ENCODE measurements at regions not wholly inside any gene's neighbourhood (a gene's known extent, or its start where the extent isn't known, plus 50 kb on each side); places are given as distances from the start of the nearest gene placed in this dataset.

GRCh38 chr3:70532806-70533205 lies 220.4 kb upstream of the MDFIC2 start:
- BruUV-seq (replicated peaks): no TSS peak
- no peaks in the 10 kb centered on the region for H3K4me1 Mint-ChIP-seq (ENCODE audit: insufficient read depth, unreplicated experiment)

GRCh38 chr3:70531838-70532489 lies 219.5 kb upstream of the MDFIC2 start:
- no peak overlapping the region for H3K4me3 Mint-ChIP-seq (ENCODE audit: unreplicated experiment)
- peaks cover 98% of the 10 kb centered on the region for H3K27me3 Mint-ChIP-seq (ENCODE audit: insufficient read depth, unreplicated experiment)
- POLR2A ChIA-PET: no interaction called here
- intact Hi-C loops (cut with micrococcal nuclease): loop anchor here (1.0 to 10.0 kb wide), 3 partner anchors 437 to 1323 kb away; no protein-coding TSS in a partner anchor
- no peaks in the 10 kb centered on the region for H3K4me1 Mint-ChIP-seq (ENCODE audit: insufficient read depth, unreplicated experiment)
- TF ChIP-seq CTCF (IDR thresholded peaks at IDR 0.05; ENCODE audit: unreplicated experiment): no peak
- H3K9me3 Mint-ChIP-seq (ENCODE audit: unreplicated experiment): no peaks in the 10 kb centered on the region
- CTCF ChIA-PET: interaction anchor here (0.5 to 2.3 kb wide), 19 partner anchors 11 to 1271 kb away, joined by 3 to 7 read pairs (median 3); no protein-coding TSS in a partner anchor
- no peaks in the 10 kb centered on the region for H3K36me3 Mint-ChIP-seq (ENCODE audit: insufficient read depth, unreplicated experiment)
- H3K27ac Mint-ChIP-seq (ENCODE audit: low read depth, unreplicated experiment): no peak overlapping the region
- no peak for DNase-seq (ENCODE audit: unreplicated experiment)
- no TSS peak for BruUV-seq (replicated peaks)

More at GRCh38 chr3:70532806-70533205, 220.4 kb upstream of the MDFIC2 start:
- no peak for TF ChIP-seq CTCF (IDR thresholded peaks at IDR 0.05; ENCODE audit: unreplicated experiment)
- no peaks in the 10 kb centered on the region for H3K36me3 Mint-ChIP-seq (ENCODE audit: insufficient read depth, unreplicated experiment)
- H3K27ac Mint-ChIP-seq (ENCODE audit: low read depth, unreplicated experiment): no peak overlapping the region
- H3K27me3 Mint-ChIP-seq (ENCODE audit: insufficient read depth, unreplicated experiment): peaks cover 98% of the 10 kb centered on the region
- DNase-seq (ENCODE audit: unreplicated experiment): no peak
- intact Hi-C loops (cut with micrococcal nuclease): loop anchor here (10.0 kb wide), 2 partner anchors 438 to 1322 kb away; no protein-coding TSS in a partner anchor
- ChIA-PET CTCF (interaction anchor here (0.7 to 2.3 kb wide), 11 partner anchors 19 to 1151 kb away, joined by 3 to 7 read pairs (median 5); no protein-coding TSS in a partner anchor), POLR2A (no interaction called here)
- no peaks in the 10 kb centered on the region for H3K9me3 Mint-ChIP-seq (ENCODE audit: unreplicated experiment)
- H3K4me3 Mint-ChIP-seq (ENCODE audit: unreplicated experiment): no peak overlapping the region

GRCh38 chr3:70531063-70531657 lies 218.7 kb upstream of the MDFIC2 start:
- peak; percentile 38 for DNase-seq (ENCODE audit: unreplicated experiment)
- Mint-ChIP-seq H3K36me3 (ENCODE audit: insufficient read depth, unreplicated experiment) (no peaks in the 10 kb centered on the region), H3K9me3 (ENCODE audit: unreplicated experiment) (no peaks in the 10 kb centered on the region), H3K27ac (ENCODE audit: low read depth, unreplicated experiment) (no peak overlapping the region), H3K4me3 (ENCODE audit: unreplicated experiment) (no peak overlapping the region), H3K4me1 (ENCODE audit: insufficient read depth, unreplicated experiment) (no peaks in the 10 kb centered on the region), H3K27me3 (ENCODE audit: insufficient read depth, unreplicated experiment) (peaks cover 98% of the 10 kb centered on the region)
- ChIA-PET CTCF (interaction anchor here (0.6 to 2.3 kb wide), 14 partner anchors 10 to 1271 kb away, joined by 3 to 7 read pairs (median 4); no protein-coding TSS in a partner anchor), POLR2A (no interaction called here)
- no TSS peak for BruUV-seq (replicated peaks)
- intact Hi-C loops (cut with micrococcal nuclease): loop anchor here (1.0 to 10.0 kb wide), 3 partner anchors 436 to 1324 kb away; no protein-coding TSS in a partner anchor
- peak; percentile 40 for TF ChIP-seq CTCF (IDR thresholded peaks at IDR 0.05; ENCODE audit: unreplicated experiment)

- H3K4me3 Mint-ChIP-seq (ENCODE audit: unreplicated experiment): no peak overlapping the region
- H3K36me3 Mint-ChIP-seq (ENCODE audit: insufficient read depth, unreplicated experiment): no peaks in the 10 kb centered on the region
- POLR2A ChIA-PET: no interaction called here
- TF ChIP-seq CTCF (IDR thresholded peaks at IDR 0.05; ENCODE audit: unreplicated experiment): no peak
- H3K9me3 Mint-ChIP-seq (ENCODE audit: unreplicated experiment): no peaks in the 10 kb centered on the region
- no TSS peak for BruUV-seq (replicated peaks)
- intact Hi-C loops (cut with micrococcal nuclease): loop anchor here (1.0 to 10.0 kb wide), 3 partner anchors 436 to 1324 kb away; no protein-coding TSS in a partner anchor
- H3K27me3 Mint-ChIP-seq (ENCODE audit: insufficient read depth, unreplicated experiment): peaks cover 98% of the 10 kb centered on the region
- CTCF ChIA-PET: interaction anchor here (0.6 kb wide), 1 partner anchor 621 kb away, joined by 3 read pairs; no protein-coding TSS in a partner anchor
- no peak overlapping the region for H3K27ac Mint-ChIP-seq (ENCODE audit: low read depth, unreplicated experiment)
- H3K4me1 Mint-ChIP-seq (ENCODE audit: insufficient read depth, unreplicated experiment): no peaks in the 10 kb centered on the region
- no peak for DNase-seq (ENCODE audit: unreplicated experiment)
Observed at GRCh38 chr3:70530626-70531025, 218.2 kb upstream of the MDFIC2 start.
